Natural killer cell (primary cell): ENCODE measurements at regions not wholly inside any gene's neighbourhood (a gene's known extent, or its start where the extent isn't known, plus 50 kb on each side); places are given as distances from the start of the nearest gene placed in this dataset.
"Not testable (repeated sequence)": the region's sequence is repeated elsewhere in the genome, so short reads cannot be mapped to it uniquely, and the experiment has no call there.

Source experiments
- ATAC-seq, 3 donors: fragments of 150-1000 bp in 2 of 3; fragments of 200-7000 bp in 1 of 3; cut with Tn5 transposase; 1 replicate in 1 of 3; 2 replicates in 2 of 3; pipeline ENCODE4 v1.10.0; 2021; ENCODE audit warnings: mild to moderate bottlenecking in 2 of 3, moderate library complexity in 2 of 3
- DNase-seq, 2 donors: peaks; one replicate each; pipeline versions ENCODE4 v3.0.0 to v3.0.0-alpha.2; 2013 to 2021; ENCODE audit warnings: mixed read lengths in 1 of 2
- H3K27ac ChIP-seq: one replicate; pipeline ENCODE4 v1.5.1; 2013; ENCODE audit warnings: mild to moderate bottlenecking, low read length
- H3K27me3 ChIP-seq: one replicate; pipeline ENCODE4 v1.6.1; 2013; ENCODE audit warnings: low read length; ENCODE audit not compliant: control insufficient read depth, insufficient read depth
- H3K36me3 ChIP-seq: one replicate; pipeline ENCODE4 v1.6.1; 2013; ENCODE audit warnings: low read length; ENCODE audit not compliant: control insufficient read depth, insufficient read depth
- H3K4me1 ChIP-seq: one replicate; pipeline ENCODE4 v1.6.1; 2013; ENCODE audit warnings: low read length; ENCODE audit not compliant: control insufficient read depth, insufficient read depth
- H3K4me3 ChIP-seq: one replicate; pipeline ENCODE4 v1.5.1; 2013; ENCODE audit warnings: low read length
- H3K9me3 ChIP-seq: one replicate; pipeline ENCODE4 v1.6.1; 2013; ENCODE audit warnings: low read length; ENCODE audit not compliant: control insufficient read depth, insufficient read depth
- H3K27ac Mint-ChIP-seq, 2 donors: one replicate each; pipeline ENCODE4 v1.8.0; 2022; ENCODE audit warnings: mild to moderate bottlenecking in 2 of 2, mixed read lengths in 2 of 2, moderate library complexity in 1 of 2
- H3K27me3 Mint-ChIP-seq, 2 donors: one replicate each; pipeline ENCODE4 v1.8.0; 2022; ENCODE audit warnings: low read depth in 2 of 2, mixed read lengths in 2 of 2
- H3K36me3 Mint-ChIP-seq: one replicate; pipeline ENCODE4 v1.8.0; 2022; ENCODE audit warnings: mixed read lengths
- H3K4me1 Mint-ChIP-seq, 2 donors: one replicate each; pipeline ENCODE4 v1.8.0; 2022; ENCODE audit warnings: mixed read lengths in 2 of 2
- H3K4me3 Mint-ChIP-seq: one replicate; pipeline ENCODE4 v1.8.0; 2022; ENCODE audit warnings: mild to moderate bottlenecking, moderate library complexity, mixed read lengths
- H3K9me3 Mint-ChIP-seq, 2 donors: one replicate each; pipeline ENCODE4 v1.8.0; 2022; ENCODE audit warnings: mixed read lengths in 2 of 2
- CTCF ChIP-seq: fragments of 200-600 bp; IDR thresholded peaks from one replicate; pipeline ENCODE4 v1.8.0; 2022; ENCODE audit warnings: antibody characterized with exemption
- WGBS: methylation state at CpG from one replicate; pipeline ENCODE4 v1.1.7; 2013; ENCODE audit warnings: missing lambda C conversion rate; ENCODE audit not compliant: insufficient coverage; 5-methylcytosine and 5-hydroxymethylcytosine counted together
- intact Hi-C: fragments of 100-400 bp; cut with micrococcal nuclease; formaldehyde crosslinking; loops from one replicate; pipeline ENCODE4 v1.14.2; 2022

GRCh38 chr3:197618408-197618807, 62.6 kb upstream of the BDH1 start:
- ATAC-seq, intact Hi-C loops: not testable (repeated sequence)

GRCh38 chr3:197615430-197615829, 59.7 kb upstream of the BDH1 start:
- Mint-ChIP-seq H3K27me3 (no peaks in the 10 kb centered on the region), H3K4me3 (no peak overlapping the region), H3K9me3 (no peaks in the 10 kb centered on the region), H3K27ac (no peak overlapping the region), H3K36me3 (peaks cover 37% of the 10 kb centered on the region), H3K4me1 (peaks cover 5 to 6% of the 10 kb centered on the region in 2 donors)
- no peak for TF ChIP-seq CTCF
- intact Hi-C loops, result no loop called here
- H3K4me3 ChIP-seq, result no peak overlapping the region
- WGBS, result 97% methylated on average over 2 of the region's 3 CpGs
- no peak for ATAC-seq
- no peak for DNase-seq
- H3K4me1 ChIP-seq, result no peaks in the 10 kb centered on the region
- peaks cover 37% of the 10 kb centered on the region for H3K36me3 ChIP-seq
- H3K27me3 ChIP-seq, result no peaks in the 10 kb centered on the region
- no peak overlapping the region for H3K27ac ChIP-seq
- no peaks in the 10 kb centered on the region for H3K9me3 ChIP-seq

More at GRCh38 chr3:197618408-197618807, 62.6 kb upstream of the BDH1 start:
- not testable (repeated sequence) for H3K4me1 Mint-ChIP-seq, DNase-seq, H3K27ac ChIP-seq, H3K27me3 Mint-ChIP-seq, H3K9me3 Mint-ChIP-seq, H3K4me3 ChIP-seq, H3K9me3 ChIP-seq, H3K4me1 ChIP-seq, H3K4me3 Mint-ChIP-seq, H3K27me3 ChIP-seq, H3K27ac Mint-ChIP-seq
- H3K36me3 Mint-ChIP-seq, result peaks cover 25% of the 10 kb centered on the region
- peaks cover 32% of the 10 kb centered on the region for H3K36me3 ChIP-seq
- 83% methylated on average over 1 of the region's 5 CpGs for WGBS

GRCh38 chr3:197614134-197614533, 58.4 kb upstream of the BDH1 start:
- H3K27me3 ChIP-seq, H3K9me3 Mint-ChIP-seq, H3K4me1 ChIP-seq, H3K9me3 ChIP-seq, H3K27me3 Mint-ChIP-seq, H3K4me3 Mint-ChIP-seq, ATAC-seq, H3K27ac ChIP-seq, H3K4me3 ChIP-seq, intact Hi-C loops, DNase-seq: not testable (repeated sequence)
- H3K4me1 Mint-ChIP-seq, result peaks cover 5 to 10% of the 10 kb centered on the region in 2 donors
- H3K36me3 ChIP-seq, result peaks cover 31% of the 10 kb centered on the region
- peak overlapping the region in 1 of 2 donors; percentile 17 for H3K27ac Mint-ChIP-seq
- 100% methylated on average over 3 of the region's 3 CpGs for WGBS
- peaks cover 37% of the 10 kb centered on the region for H3K36me3 Mint-ChIP-seq

GRCh38 chr3:197613199-197613598, 57.4 kb upstream of the BDH1 start:
- no peak overlapping the region for H3K4me3 Mint-ChIP-seq
- intact Hi-C loops, result no loop called here
- no peak overlapping the region for H3K4me3 ChIP-seq

More at GRCh38 chr3:197613199-197613598, 57.4 kb upstream of the BDH1 start:
- Histone ChIP-seq H3K27ac (no peak overlapping the region), H3K9me3 (no peaks in the 10 kb centered on the region), H3K4me1 (no peaks in the 10 kb centered on the region), H3K27me3 (no peaks in the 10 kb centered on the region), H3K36me3 (peaks cover 36% of the 10 kb centered on the region)
- Mint-ChIP-seq H3K27me3 (no peaks in the 10 kb centered on the region), H3K4me1 (peaks cover 5 to 10% of the 10 kb centered on the region in 2 donors), H3K36me3 (peaks cover 37% of the 10 kb centered on the region), H3K9me3 (no peaks in the 10 kb centered on the region), H3K27ac (peak overlapping the region; percentile 21 to 74)
- ATAC-seq, result peak in 2 of 3 donors; percentile 35 to 52
- no peak for TF ChIP-seq CTCF
- DNase-seq, result peak in 1 of 2 donors; percentile 83
- 78% methylated on average over 6 of the region's 6 CpGs for WGBS
